Calu3 (cell line): ENCODE measurements at regions not wholly inside any gene's neighbourhood (a gene's known extent, or its start where the extent isn't known, plus 50 kb on each side); places are given as distances from the start of the nearest gene placed in this dataset.

Experiments
- BruUV-seq: library from RNA; stranded (reverse); fragments of 400-500 nt; replicated peaks from 2 replicates; lab custom pipeline; 2021; lab: Mats Ljungman, UMichigan
- CTCF ChIA-PET: fragments of 300-600 bp; sonication (Branson Sonifier 250); formaldehyde crosslinking; loops from one replicate; lab custom pipeline; 2022; ENCODE audit warnings: antibody characterized with exemption; lab: Charles Lee
- DNase-seq: peaks from one replicate; pipeline ENCODE4 v3.0.0; 2022
- H3K27ac Mint-ChIP-seq: one replicate; pipeline ENCODE4 v1.8.0; 2022; ENCODE audit warnings: mixed read lengths; ENCODE audit not compliant: unreplicated experiment
- H3K27me3 Mint-ChIP-seq: one replicate; pipeline ENCODE4 v1.8.0; 2022; ENCODE audit warnings: mixed read lengths; ENCODE audit not compliant: unreplicated experiment
- H3K36me3 Mint-ChIP-seq: one replicate; pipeline ENCODE4 v1.8.0; 2022; ENCODE audit warnings: mild to moderate bottlenecking, moderate library complexity, mixed read lengths; ENCODE audit not compliant: insufficient read depth, unreplicated experiment
- H3K4me1 Mint-ChIP-seq: one replicate; pipeline ENCODE4 v1.8.0; 2022; ENCODE audit warnings: mild to moderate bottlenecking, low read depth, mixed read lengths; ENCODE audit not compliant: unreplicated experiment
- H3K4me3 Mint-ChIP-seq: one replicate; pipeline ENCODE4 v1.8.0; 2022; ENCODE audit warnings: mild to moderate bottlenecking, low read depth, moderate library complexity, mixed read lengths; ENCODE audit not compliant: unreplicated experiment
- H3K9me3 Mint-ChIP-seq: one replicate; pipeline ENCODE4 v1.8.0; 2022; ENCODE audit warnings: low read depth, mixed read lengths; ENCODE audit not compliant: unreplicated experiment
- intact Hi-C: fragments of 100-400 bp; cut with micrococcal nuclease; formaldehyde crosslinking; loops from one replicate; pipeline ENCODE4 v1.10.0; 2022; ENCODE audit not compliant: unreplicated experiment
- TF ChIP-seq, protein P1 (sequence below): fragments of 200-600 bp; IDR thresholded peaks from one replicate; pipeline ENCODE4 v1.8.0; 2022; ENCODE audit warnings: antibody characterized with exemption; ENCODE audit not compliant: unreplicated experiment

DNA sequence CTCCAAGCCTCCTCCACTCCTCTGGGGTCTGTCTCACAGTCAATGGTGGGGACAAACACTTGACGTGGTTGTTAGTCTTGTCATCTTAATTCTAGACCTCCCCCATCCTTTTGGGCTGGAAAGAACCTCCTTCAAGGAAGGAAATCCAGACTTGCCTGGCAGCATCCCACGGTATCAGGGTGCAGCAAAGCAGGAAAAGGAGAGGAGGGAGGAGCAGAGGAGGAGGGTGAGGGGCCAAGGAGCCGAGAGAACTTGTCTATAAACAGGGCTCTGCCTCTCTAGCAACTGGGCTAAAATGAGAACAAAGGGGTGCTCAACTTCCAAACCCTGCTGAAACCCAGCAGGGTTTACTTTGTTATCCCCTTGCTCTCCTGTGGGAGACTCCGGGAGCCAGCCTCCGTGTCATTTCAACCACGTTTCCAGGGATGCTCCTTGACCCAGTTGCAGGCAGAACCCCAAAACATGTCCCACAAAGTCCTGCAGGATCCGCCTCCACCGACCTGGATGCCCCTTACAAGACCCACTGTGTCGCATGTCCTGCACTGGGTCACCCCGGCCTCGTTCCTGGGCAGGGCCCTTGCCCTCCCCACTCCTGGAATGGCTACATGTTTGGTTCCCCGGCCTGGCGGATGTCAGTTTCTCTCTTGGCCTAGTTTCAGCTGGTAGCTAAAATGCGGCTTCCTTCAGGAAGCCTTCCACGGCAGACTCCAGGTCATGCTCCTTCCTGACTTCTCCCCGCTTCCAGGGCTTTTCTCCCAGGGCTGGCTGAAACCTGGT is 69.7 kb upstream of the MGMT start:
- CTCF ChIA-PET, result no interaction called here
- Mint-ChIP-seq H3K4me1 (no peaks in the 10 kb centered on the region), H3K27me3 (no peaks in the 10 kb centered on the region), H3K9me3 (peaks cover 4% of the 10 kb centered on the region), H3K36me3 (no peaks in the 10 kb centered on the region), H3K27ac (no peak overlapping the region), H3K4me3 (no peak overlapping the region)
- DNase-seq, result no peak
- no TSS peak for BruUV-seq
- TF ChIP-seq, protein P1, sequence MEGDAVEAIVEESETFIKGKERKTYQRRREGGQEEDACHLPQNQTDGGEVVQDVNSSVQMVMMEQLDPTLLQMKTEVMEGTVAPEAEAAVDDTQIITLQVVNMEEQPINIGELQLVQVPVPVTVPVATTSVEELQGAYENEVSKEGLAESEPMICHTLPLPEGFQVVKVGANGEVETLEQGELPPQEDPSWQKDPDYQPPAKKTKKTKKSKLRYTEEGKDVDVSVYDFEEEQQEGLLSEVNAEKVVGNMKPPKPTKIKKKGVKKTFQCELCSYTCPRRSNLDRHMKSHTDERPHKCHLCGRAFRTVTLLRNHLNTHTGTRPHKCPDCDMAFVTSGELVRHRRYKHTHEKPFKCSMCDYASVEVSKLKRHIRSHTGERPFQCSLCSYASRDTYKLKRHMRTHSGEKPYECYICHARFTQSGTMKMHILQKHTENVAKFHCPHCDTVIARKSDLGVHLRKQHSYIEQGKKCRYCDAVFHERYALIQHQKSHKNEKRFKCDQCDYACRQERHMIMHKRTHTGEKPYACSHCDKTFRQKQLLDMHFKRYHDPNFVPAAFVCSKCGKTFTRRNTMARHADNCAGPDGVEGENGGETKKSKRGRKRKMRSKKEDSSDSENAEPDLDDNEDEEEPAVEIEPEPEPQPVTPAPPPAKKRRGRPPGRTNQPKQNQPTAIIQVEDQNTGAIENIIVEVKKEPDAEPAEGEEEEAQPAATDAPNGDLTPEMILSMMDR, result no peak
- intact Hi-C loops, result no loop called here

DNA sequence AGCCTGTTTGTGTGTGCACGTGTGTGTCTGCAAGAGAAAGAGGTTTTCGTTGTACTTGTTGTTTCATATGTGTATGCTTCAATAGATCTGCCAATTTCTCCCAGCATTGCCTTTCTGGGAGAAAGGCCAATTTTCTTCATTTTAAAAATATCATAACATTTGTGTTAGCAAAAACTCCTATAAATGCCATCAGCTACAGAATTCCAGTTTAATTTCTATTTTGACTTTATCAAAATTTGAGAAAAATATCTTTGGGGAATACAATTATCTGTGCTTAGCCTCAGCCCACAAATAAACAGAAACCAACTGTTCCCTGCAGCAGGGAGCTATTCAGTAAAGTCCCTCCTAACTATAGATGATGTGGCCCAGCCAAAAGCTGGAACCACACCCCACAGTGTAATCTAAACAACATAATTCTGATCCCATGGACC is 68.3 kb upstream of the MGMT start:
- Mint-ChIP-seq H3K27me3 (no peaks in the 10 kb centered on the region), H3K9me3 (peaks cover 4% of the 10 kb centered on the region), H3K27ac (no peak overlapping the region), H3K4me3 (no peak overlapping the region), H3K36me3 (no peaks in the 10 kb centered on the region), H3K4me1 (no peaks in the 10 kb centered on the region)
- TF ChIP-seq, protein P1, result no peak
- BruUV-seq, result no TSS peak
- CTCF ChIA-PET, result no interaction called here
- DNase-seq, result no peak
- intact Hi-C loops, result no loop called here

DNA sequence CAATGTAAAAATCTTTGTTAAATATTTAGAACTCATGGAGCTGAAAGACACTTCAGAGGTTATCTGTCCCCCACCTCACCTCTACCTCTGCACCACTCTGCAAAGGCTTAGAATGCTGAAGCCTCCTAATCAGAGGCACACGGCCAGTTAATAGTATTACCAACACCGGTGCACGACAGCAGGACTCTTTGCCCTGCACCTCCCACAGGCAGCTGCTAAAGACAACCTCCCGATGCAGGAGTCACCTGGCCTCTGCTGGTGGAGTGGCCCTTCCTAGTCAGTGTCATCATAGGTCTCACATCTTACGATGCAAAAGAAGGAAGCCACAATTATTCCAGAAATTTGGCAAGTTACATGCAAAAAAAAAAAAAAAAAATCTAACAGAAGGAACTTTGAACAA is 66.6 kb upstream of the MGMT start:
- no peaks in the 10 kb centered on the region for H3K36me3 Mint-ChIP-seq
- H3K4me3 Mint-ChIP-seq, result no peak overlapping the region
- intact Hi-C loops, result no loop called here
- no peak overlapping the region for H3K27ac Mint-ChIP-seq
- no peaks in the 10 kb centered on the region for H3K4me1 Mint-ChIP-seq
- no peak for DNase-seq
- H3K9me3 Mint-ChIP-seq, result peaks cover 4% of the 10 kb centered on the region
- CTCF ChIA-PET, result no interaction called here
- no peaks in the 10 kb centered on the region for H3K27me3 Mint-ChIP-seq
- no TSS peak for BruUV-seq
- TF ChIP-seq, protein P1, result no peak

DNA sequence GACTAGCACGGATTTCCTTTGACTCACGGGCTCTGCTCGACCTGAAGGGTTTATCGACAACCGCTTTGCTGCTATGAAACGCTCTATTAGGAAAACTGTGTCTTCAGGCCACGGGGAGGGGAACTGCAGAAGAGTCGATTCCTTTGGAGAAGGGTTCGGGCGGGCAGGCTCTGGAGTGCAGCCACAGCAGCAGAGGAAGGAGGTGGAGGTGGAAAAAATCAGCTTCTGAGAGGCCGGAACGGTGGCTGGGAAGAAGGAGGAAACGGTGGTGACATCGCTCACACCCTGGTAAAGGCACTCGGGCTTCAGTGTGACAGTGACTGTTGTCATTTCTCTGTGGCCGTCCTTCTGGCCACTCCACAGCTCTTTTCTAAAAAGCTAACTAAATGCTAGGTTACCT is 64.6 kb upstream of the MGMT start:
- DNase-seq, result no peak
- Mint-ChIP-seq H3K9me3 (peaks cover 4% of the 10 kb centered on the region), H3K27me3 (no peaks in the 10 kb centered on the region), H3K27ac (no peak overlapping the region), H3K4me3 (no peak overlapping the region), H3K36me3 (no peaks in the 10 kb centered on the region), H3K4me1 (no peaks in the 10 kb centered on the region)
- no TSS peak for BruUV-seq
- CTCF ChIA-PET, result no interaction called here
- intact Hi-C loops, result no loop called here
- TF ChIP-seq, protein P1, result no peak
